KMS-11 (cell line): ENCODE measurements at regions not wholly inside any gene's neighbourhood (a gene's known extent, or its start where the extent isn't known, plus 50 kb on each side); places are given as distances from the start of the nearest gene placed in this dataset.

Experiments used
- H2AFZ ChIP-seq: fragments of 200-600 bp; sonication (generic); 2 replicates; pipeline ENCODE4 v1.6.1; 2016; ENCODE audit warnings: antibody characterized with exemption, mixed run types, low read depth
- H3K27ac ChIP-seq: fragments of 200-600 bp; sonication (generic); 2 replicates; pipeline ENCODE4 v1.6.1; 2016; ENCODE audit warnings: mild to moderate bottlenecking, mixed run types
- H3K27me3 ChIP-seq: fragments of 200-600 bp; sonication (generic); 2 replicates; pipeline ENCODE4 v1.6.1; 2017; ENCODE audit warnings: mild to moderate bottlenecking, low read depth, mixed run types, moderate library complexity; ENCODE audit not compliant: insufficient read depth
- H3K36me3 ChIP-seq: fragments of 200-600 bp; sonication (generic); 2 replicates; pipeline ENCODE4 v1.6.1; 2017; ENCODE audit warnings: mild to moderate bottlenecking, mixed run types; ENCODE audit not compliant: insufficient read depth
- H3K4me1 ChIP-seq: fragments of 200-600 bp; sonication (generic); 2 replicates; pipeline ENCODE4 v1.6.1; 2016; ENCODE audit warnings: mild to moderate bottlenecking, low read depth, mixed run types; ENCODE audit not compliant: poor library complexity, severe bottlenecking
- H3K4me2 ChIP-seq: fragments of 200-600 bp; sonication (generic); 2 replicates; pipeline ENCODE4 v1.7.0; 2016; ENCODE audit warnings: mild to moderate bottlenecking, mixed run types
- H3K4me3 ChIP-seq: fragments of 200-600 bp; sonication (generic); IDR thresholded peaks from 2 replicates; pipeline ENCODE4 v1.6.1; 2017; ENCODE audit warnings: low read depth, low read length, mixed read lengths; ENCODE audit not compliant: insufficient read depth
- H3K79me2 ChIP-seq: fragments of 200-600 bp; sonication (generic); 2 replicates; pipeline ENCODE4 v1.6.1; 2016; ENCODE audit warnings: low read depth, mixed run types; ENCODE audit not compliant: insufficient read depth
- H3K9ac ChIP-seq: fragments of 200-600 bp; sonication (generic); 2 replicates; pipeline ENCODE4 v1.6.1; 2016; ENCODE audit warnings: mild to moderate bottlenecking, mixed run types
- H4K20me1 ChIP-seq: fragments of 200-600 bp; sonication (generic); 2 replicates; pipeline ENCODE4 v1.6.1; 2016; ENCODE audit warnings: mild to moderate bottlenecking, mixed run types; ENCODE audit not compliant: insufficient read depth
- TF ChIP-seq, protein P1 (sequence below): fragments of 200-600 bp; sonication (generic); conservative IDR thresholded peaks from 2 replicates; pipeline ENCODE4 v1.6.1; 2017; ENCODE audit warnings: low read depth, mild to moderate bottlenecking, antibody characterized with exemption, low read length, moderate library complexity, mixed read lengths

DNA sequence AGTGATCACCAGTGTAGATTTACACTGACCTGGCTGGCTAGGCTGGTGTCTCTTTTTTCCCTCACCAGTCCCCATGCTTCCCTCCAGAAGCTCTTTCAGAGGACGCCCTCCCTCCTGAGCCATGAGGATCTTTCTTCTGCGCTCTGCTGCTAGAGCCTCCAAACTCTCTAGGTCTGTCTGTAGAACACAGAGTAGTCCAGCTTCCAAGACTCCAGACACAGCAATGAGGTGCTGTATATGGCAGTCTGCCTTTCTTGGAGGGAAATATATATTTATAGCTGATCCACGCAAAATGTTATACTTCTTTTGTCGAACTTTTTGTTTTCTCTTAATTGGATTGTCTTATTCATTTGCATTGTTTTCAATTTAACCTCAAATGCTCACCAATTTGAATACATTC lies 1121.8 kb downstream of the ROBO2 start:
- Histone ChIP-seq H3K4me1 (no peaks in the 10 kb centered on the region), H3K9ac (no peak overlapping the region), H2AFZ (no peak overlapping the region), H3K27me3 (no peaks in the 10 kb centered on the region), H3K4me2 (no peak overlapping the region), H4K20me1 (no peaks in the 10 kb centered on the region), H3K27ac (no peak overlapping the region), H3K36me3 (no peaks in the 10 kb centered on the region), H3K79me2 (no peaks in the 10 kb centered on the region), H3K4me3 (no peak overlapping the region)
- TF ChIP-seq, protein P1, sequence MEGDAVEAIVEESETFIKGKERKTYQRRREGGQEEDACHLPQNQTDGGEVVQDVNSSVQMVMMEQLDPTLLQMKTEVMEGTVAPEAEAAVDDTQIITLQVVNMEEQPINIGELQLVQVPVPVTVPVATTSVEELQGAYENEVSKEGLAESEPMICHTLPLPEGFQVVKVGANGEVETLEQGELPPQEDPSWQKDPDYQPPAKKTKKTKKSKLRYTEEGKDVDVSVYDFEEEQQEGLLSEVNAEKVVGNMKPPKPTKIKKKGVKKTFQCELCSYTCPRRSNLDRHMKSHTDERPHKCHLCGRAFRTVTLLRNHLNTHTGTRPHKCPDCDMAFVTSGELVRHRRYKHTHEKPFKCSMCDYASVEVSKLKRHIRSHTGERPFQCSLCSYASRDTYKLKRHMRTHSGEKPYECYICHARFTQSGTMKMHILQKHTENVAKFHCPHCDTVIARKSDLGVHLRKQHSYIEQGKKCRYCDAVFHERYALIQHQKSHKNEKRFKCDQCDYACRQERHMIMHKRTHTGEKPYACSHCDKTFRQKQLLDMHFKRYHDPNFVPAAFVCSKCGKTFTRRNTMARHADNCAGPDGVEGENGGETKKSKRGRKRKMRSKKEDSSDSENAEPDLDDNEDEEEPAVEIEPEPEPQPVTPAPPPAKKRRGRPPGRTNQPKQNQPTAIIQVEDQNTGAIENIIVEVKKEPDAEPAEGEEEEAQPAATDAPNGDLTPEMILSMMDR, result no peak

DNA sequence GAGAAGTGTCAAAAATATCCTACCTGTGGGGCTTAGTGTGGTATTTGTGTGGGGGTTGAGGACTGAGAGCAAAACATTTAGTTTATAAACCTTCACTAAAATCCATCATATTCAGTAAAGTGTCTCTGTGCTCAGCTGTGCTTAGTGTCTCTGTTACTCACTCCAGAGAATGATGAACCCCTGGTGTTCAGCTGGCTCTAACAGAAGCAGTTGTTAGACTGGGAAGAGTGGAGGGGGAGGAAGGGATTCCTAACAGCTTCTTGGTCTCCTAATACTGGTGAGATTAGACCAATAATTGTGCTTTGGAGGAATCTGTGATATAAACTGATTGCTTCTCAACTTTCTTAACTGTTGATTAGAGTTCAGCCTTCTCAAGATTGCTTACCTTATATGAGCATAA lies 1123.5 kb downstream of the ROBO2 start:
- Histone ChIP-seq H4K20me1 (no peaks in the 10 kb centered on the region), H3K79me2 (no peaks in the 10 kb centered on the region), H2AFZ (no peak overlapping the region), H3K4me2 (no peak overlapping the region), H3K4me3 (no peak overlapping the region), H3K27ac (no peak overlapping the region), H3K27me3 (no peaks in the 10 kb centered on the region), H3K36me3 (no peaks in the 10 kb centered on the region), H3K9ac (no peak overlapping the region), H3K4me1 (no peaks in the 10 kb centered on the region)
- TF ChIP-seq, protein P1, result no peak

GRCh38 chr3:78165876-78166275 lies 1126.0 kb downstream of the ROBO2 start:
- H3K4me3 ChIP-seq, result no peak overlapping the region
- no peaks in the 10 kb centered on the region for H3K4me1 ChIP-seq
- TF ChIP-seq, protein P1, result no peak
- H3K27ac ChIP-seq, result no peak overlapping the region
- no peaks in the 10 kb centered on the region for H3K36me3 ChIP-seq
- no peaks in the 10 kb centered on the region for H3K27me3 ChIP-seq
- no peak overlapping the region for H3K4me2 ChIP-seq
- no peak overlapping the region for H2AFZ ChIP-seq
- H4K20me1 ChIP-seq, result no peaks in the 10 kb centered on the region
- no peak overlapping the region for H3K9ac ChIP-seq
- H3K79me2 ChIP-seq, result no peaks in the 10 kb centered on the region

GRCh38 chr3:78174821-78175220 lies 1134.9 kb downstream of the ROBO2 start:
- TF ChIP-seq, protein P1, result no peak
- Histone ChIP-seq H2AFZ (no peak overlapping the region), H3K79me2 (no peaks in the 10 kb centered on the region), H3K36me3 (no peaks in the 10 kb centered on the region), H3K4me2 (no peak overlapping the region), H3K4me1 (no peaks in the 10 kb centered on the region), H3K27me3 (no peaks in the 10 kb centered on the region), H3K4me3 (no peak overlapping the region), H4K20me1 (no peaks in the 10 kb centered on the region), H3K9ac (no peak overlapping the region), H3K27ac (no peak overlapping the region)
